ENCODE measurements at regions not wholly inside any gene's neighbourhood (a gene's known extent, or its start where the extent isn't known, plus 50 kb on each side); places are given as distances from the start of the nearest gene placed in this dataset.

GRCh38 chr10:6748029-6748428 is 168.0 kb upstream of the PRKCQ start:
- H3K4me3 ChIP-seq (ENCODE audit: low read depth, low read length) = no peak overlapping the region
- DNase-seq (ENCODE audit: low read depth) = no peak
- TF ChIP-seq CTCF (conservative IDR thresholded peaks at IDR 0.05; ENCODE audit: low read depth, low read length) = no peak

GRCh38 chr10:6746782-6747181 is 166.7 kb upstream of the PRKCQ start:
- no peak for TF ChIP-seq CTCF (conservative IDR thresholded peaks at IDR 0.05; ENCODE audit: low read depth, low read length)
- no peak overlapping the region for H3K4me3 ChIP-seq (ENCODE audit: low read depth, low read length)
- DNase-seq (ENCODE audit: low read depth) = peak; percentile 8

GRCh38 chr10:6743291-6743849 is 163.3 kb upstream of the PRKCQ start:
- DNase-seq (ENCODE audit: low read depth) = no peak
- TF ChIP-seq CTCF (conservative IDR thresholded peaks at IDR 0.05; ENCODE audit: low read depth, low read length) = no peak
- no peak overlapping the region for H3K4me3 ChIP-seq (ENCODE audit: low read depth, low read length)

- no peak for DNase-seq (ENCODE audit: low read depth)
- no peak for TF ChIP-seq CTCF (conservative IDR thresholded peaks at IDR 0.05; ENCODE audit: low read depth, low read length)
- no peak overlapping the region for H3K4me3 ChIP-seq (ENCODE audit: low read depth, low read length)
These were observed 161.5 kb upstream of the PRKCQ start for GRCh38 chr10:6741541-6741941.

GRCh38 chr10:6739530-6740174 is 159.6 kb upstream of the PRKCQ start:
- no peak for DNase-seq (ENCODE audit: low read depth)
- H3K4me3 ChIP-seq (ENCODE audit: low read depth, low read length) = no peak overlapping the region
- no peak for TF ChIP-seq CTCF (conservative IDR thresholded peaks at IDR 0.05; ENCODE audit: low read depth, low read length)

- peak; percentile 48 for DNase-seq (ENCODE audit: low read depth)
- no peak for TF ChIP-seq CTCF (conservative IDR thresholded peaks at IDR 0.05; ENCODE audit: low read depth, low read length)
- H3K4me3 ChIP-seq (ENCODE audit: low read depth, low read length) = no peak overlapping the region
These were observed 158.2 kb upstream of the PRKCQ start for GRCh38 chr10:6738112-6738768.

- no peak for TF ChIP-seq CTCF (conservative IDR thresholded peaks at IDR 0.05; ENCODE audit: low read depth, low read length)
- H3K4me3 ChIP-seq (ENCODE audit: low read depth, low read length) = no peak overlapping the region
- no peak for DNase-seq (ENCODE audit: low read depth)
These were observed 157.7 kb upstream of the PRKCQ start for GRCh38 chr10:6737758-6738111.
